Stimulated activated CD4-positive, alpha-beta T cell treated with anti-CD3 and anti-CD28 coated beads, Interleukin-2, amount 100 ng/mL, for 4 hours (primary cell): ENCODE measurements at regions not wholly inside any gene's neighbourhood (a gene's known extent, or its start where the extent isn't known, plus 50 kb on each side); places are given as distances from the start of the nearest gene placed in this dataset.

Source experiments
- DNase-seq: peaks from one replicate; pipeline ENCODE4 v3.0.0-alpha.2; 2020; ENCODE audit warnings: low read depth

DNA sequence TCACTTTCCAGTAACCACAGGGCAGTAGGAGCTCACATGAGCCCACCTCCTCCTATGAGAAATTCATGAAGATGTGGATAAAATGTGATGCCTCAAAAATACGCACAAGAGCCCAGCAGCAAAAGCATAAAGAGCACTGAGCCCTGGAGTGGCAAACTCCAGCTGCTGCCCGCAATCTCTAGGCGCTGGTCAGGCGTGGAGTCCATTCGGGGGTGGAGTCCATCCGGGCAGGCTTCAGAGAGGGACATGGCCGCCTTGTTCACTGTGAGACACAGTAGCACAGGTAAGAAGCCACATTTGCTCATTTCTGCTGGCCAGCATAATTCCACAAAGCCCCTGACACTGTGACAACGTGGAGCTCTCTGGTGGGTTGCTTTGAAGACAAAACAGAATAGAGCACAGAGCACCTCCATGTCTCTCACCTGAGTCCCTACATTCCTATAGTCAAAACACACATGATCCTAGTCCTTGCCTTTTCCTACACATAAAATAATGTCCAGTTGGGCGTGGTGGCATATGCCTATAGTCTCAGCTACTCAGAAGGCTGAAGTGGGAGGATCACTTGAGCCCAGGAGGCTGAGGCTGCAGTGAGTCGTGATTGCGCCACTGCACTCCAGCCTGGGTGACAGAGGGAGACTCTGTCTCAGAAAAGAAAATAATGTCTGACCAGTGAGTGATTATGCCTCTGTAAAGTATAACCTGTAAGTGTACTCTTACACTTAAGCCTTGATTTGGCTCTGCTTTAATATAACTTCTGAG is 365.2 kb downstream of the GADD45G start:
- no peak for DNase-seq

DNA sequence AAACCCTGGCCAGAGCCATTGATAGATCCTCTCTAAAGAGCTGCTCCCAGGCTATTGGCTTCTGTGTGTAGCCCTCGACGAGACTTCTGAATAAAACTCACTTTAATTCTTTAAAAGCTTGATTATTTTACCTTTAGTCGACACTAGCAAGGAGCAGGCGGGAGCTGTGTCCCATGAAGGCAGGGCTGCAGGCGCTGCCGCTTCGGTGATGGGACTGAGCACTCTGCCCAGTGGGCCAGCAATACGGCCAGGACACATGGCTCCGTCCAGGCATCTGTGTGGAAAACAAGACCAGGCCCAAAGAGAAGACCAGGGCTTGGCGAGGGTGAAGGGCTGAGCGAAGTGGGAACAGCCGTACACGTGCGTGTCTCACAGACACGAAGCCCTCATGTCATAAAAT is 365.9 kb downstream of the GADD45G start:
- DNase-seq, result no peak

DNA sequence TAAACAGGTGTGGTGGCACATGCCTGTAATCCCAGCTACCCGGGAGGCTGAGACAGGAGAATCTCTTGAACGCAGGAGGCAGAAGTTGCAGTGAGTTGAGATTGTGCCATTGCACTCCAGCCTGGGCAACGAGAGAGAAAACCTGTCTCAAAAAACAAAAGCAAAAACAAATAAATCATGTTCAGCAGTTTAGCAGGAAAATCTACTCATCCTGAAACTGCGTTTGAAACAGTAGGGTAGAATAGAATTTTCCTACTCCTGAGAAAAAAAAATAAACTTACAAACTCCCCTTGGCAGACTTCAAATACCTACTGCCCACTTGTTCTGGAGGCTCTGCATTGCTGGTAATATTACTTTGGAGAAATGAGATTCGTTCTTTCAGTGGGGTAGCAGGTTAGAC is 367.7 kb downstream of the GADD45G start:
- DNase-seq, result no peak

DNA sequence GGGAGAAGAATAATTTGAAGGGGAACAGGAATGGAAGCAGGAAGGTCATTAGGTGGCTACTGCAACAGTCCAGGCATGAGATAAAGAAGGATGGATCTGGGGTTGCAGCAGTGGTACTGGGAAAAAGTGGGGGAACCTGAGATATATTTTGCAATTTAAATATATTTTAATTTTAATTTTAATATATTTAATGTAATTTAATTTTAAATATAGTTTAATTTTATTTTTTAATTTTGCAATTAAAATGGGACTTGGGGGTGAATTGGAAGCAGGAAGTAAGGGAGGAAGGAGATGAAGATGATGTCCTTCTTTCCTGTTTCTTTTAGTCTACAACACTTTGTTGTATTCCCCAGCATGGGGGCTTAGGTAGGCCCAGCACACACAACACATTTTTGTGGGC is 369.8 kb downstream of the GADD45G start:
- DNase-seq, result no peak

DNA sequence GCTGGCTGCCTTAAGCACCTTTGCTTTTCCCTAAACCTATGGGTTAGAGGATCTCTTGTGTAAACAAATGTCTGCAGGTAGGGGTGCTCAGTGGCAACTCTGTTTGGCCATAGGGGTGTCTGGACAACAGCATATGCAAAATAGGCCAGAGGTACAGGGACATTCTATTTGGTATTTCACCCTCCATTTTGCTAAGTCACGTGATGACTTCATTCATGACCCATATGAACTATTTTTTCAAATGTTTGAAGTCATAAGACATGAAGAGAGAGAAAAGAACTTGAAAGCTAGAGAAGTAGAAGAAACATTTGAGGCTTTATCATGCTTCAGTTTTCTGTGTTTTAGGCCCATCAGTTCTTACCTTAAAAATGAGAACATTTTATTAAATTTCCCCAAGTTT is 370.2 kb downstream of the GADD45G start:
- no peak for DNase-seq

DNA sequence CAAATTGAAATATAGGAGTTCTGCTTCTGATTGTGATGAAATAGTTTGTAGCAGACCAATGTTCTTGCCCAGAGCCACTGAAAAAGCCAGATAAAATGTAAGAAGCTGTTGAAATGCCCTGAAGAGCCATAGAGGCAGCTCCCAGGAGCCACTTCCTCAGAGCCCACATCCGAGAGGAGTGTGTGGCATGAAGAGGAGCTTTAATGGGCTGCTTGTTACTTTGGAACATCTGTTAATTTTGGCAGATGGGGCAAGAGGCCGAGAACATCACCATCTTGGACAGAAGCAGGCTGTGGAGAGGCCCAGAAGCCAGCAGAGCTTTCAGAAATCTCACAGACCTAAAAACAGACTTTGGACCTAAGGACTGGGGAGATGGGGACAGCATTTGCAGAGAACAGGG is 370.8 kb downstream of the GADD45G start:
- DNase-seq, result no peak

DNA sequence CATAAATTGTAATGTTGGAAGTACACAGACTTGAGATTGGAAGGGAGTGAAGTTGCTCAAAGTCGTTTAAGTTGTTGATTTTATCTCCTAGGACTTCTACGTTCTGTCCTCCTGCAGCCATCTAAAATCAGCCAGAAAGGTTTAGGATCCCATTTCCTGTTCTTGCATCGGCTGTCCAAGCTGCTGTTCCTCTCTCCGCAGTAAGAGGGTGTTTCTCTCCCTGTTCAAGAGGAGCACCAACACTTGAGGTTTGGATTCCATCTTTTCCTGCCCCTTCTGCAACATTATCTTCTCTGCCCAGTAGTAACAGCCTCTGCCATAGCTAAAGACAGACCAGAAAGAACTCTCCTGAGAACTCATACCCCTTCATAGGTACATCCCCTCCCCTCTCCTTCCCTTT is 373.4 kb downstream of the GADD45G start:
- no peak for DNase-seq

DNA sequence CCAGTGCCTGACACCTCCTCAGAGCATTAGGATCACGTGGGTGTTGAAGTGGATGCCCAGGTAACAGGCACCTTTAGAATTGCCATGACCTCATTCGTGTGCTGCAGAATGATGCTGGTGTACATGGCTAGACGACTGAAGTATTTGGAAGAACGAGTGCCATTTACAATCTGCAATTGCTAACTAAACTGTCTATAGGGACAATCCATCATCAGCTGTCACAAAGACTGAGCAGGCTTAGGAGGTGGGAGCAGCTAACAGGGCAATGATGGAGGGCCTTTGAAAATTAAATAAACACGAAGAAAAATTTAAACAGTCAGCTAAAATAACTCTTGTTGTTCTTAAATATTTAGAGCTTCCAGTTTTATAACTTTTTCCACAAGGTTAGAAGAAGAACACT is 375.8 kb downstream of the GADD45G start:
- DNase-seq, result no peak

DNA sequence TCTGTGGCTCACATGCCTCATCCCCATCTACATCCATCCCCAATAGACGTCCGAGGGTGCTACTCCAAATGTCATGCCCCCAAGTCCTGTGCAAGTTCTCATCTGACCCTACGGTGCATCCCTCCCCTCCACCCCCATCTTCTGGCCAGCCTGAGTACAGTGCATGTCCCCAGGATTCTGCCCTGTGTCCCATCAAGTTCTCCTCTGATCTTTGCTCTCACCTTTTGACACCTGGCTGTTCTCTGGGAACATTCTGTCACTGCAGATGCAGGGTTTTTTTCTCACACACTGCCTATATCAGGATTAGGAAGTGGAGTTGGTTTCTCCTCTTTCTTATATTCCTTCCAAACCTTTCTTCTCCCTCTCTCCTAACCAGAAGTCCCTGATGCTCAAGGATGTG is 377.2 kb downstream of the GADD45G start:
- DNase-seq, result no peak

DNA sequence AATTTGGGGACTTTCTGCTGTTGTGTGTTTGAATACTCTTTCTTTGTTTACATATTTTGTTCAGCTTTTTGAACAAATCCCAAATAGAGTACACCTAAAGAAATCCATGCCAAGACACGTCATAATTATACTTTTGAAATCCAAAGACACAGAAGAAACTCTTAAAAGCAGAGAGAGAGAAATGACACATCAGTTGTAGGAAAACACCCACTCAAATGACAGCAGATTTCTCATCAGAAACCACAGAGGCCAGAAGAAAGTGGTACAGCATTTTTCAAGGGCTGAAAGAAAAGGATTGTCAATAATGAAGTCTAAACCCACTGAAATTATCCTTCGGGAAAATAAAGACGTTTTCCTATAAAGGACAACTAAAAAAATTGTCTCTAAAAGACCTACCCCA is 378.6 kb downstream of the GADD45G start:
- no peak for DNase-seq

DNA sequence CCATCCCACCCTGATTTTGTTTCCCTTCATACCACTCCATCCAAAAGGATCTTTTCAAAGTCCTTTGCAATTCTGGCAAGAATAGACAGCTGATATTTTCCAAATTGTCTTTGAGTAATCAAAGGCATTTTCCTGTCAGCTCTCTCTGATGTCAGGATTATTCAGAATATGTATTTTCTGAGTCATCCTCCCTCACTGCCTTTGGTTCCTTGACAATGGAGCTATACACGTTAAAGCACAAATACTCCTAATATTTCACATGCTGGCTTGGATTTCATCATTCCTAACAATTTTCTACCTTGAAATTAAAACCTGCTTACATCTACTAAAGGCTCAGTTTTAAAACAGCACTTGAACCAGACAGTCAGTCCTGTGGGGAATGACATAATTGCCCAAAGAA is 379.4 kb downstream of the GADD45G start:
- no peak for DNase-seq

DNA sequence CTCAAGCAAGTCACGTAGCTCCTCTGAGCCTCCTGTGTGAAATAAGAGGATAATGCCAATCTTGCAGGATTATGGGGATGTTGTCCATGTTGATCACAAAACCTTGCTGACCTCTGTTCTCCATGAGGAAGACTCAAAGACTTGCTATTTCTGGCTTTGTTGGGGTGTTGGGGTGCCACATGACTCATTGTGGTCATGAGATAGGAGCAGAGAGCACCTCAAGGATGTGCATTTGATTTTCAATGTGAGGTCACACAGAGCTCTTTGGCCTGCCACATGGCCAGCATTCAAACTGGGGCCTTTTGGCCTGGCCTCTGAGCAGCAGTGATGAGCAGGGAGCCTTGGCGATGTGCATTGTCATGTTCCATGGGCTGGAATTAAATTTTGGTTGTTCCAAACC is 380.3 kb downstream of the GADD45G start:
- no peak for DNase-seq

DNA sequence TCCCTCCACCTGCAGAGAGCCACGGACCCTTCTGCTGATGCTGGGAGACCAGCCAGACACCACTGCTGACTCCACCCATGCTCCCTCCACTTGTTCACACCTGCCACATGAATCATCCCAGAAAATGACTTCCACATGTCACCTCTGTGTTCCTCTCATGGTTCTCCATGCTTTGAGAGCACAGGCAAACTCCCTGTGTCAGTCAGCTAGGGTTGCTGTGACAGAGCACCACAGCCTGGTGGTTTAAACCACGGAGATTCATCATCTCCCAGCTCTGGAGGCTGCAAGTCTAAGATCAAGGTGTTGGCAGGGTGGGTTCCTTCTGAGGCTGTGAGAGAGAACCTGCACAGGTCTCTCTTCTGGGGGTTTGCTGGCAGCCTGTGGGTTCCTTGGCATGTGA is 381.4 kb downstream of the GADD45G start:
- no peak for DNase-seq

DNA sequence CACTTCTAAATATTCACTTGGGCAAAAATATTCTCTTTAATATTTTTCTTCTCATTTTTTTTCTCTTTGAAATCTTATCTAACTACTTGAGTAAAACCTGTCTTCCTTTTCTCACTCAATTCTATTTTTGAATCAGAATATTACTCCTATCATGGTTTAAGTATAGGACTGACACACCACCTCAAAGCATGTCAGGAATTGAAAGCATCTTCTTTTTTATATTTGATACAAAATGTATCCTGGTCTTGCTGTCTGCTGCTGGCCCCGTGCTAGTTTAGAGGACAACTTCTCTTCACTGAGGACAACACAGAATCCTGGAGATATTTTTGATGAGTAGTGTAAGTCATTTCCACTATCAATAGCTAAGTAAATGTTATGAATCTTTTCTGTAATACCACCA is 383.6 kb downstream of the GADD45G start:
- no peak for DNase-seq

DNA sequence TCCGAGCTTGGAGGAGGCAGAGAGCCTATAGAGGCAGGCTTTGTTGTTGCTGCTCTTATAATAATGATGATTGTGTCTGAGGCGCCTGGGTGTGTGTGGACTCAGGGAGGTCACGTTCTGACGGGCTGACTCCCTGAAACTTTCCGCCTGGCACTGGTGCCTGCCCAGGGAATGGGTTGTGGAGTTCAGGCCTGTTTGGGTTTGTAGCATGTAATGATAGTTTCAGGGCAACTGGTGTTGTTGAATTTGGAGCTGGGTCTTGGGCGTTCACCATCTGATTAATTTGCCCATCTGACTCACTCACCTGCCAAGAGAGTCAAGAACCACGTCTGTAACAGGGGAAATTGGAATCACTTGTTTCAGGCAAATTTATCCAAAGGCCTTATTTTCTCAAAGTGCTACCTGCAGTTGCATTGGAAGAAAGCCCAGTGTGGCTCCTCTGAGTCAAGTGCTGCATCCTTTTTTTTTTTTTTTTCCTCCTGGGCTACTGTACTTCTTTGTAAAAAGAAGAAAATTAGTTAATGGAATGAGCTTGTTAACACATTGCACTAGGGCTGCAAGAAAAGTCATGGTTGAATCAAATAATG is 386.5 kb downstream of the GADD45G start:
- no peak for DNase-seq

DNA sequence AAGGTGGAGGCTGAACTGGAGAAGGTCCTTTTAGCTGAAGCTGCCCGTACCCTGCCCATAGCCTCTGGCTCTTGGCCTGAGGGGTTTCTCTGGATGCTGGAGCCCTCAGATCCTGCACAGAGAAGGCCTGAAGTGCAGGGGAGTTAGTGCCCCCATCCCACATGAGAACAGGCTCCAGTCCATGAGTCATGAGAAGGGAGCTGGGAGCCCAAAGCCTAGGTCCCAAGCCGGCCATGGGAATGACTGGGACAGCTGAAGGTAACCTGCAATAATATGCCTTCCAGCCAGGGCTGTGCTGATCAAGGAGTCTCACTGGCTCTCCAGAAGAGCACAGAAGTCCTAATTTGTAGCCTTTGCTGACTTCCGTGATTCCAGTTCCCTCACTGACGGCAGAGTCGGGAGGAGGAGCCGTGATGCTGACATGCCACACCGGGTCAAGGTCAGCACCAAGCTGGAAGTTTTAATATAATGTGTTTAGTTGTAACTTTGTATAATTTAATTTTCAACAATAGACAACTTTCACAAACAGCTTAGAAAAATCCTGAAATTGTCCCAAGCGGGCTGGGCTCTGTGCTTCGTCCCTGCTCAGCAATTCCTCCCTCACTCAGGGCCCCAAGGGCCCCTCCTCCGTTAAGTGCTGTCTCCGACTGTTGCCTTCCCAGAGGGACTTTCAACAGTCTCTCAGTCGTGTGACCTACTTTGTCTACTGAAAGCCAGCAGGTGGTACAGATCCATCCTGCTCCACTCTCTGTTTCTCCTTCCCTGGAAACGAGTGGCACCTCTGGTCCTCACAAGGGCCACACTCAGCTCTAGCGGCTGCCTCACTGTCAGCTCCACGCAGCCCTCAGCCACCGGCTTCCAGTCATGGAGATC is 387.8 kb downstream of the GADD45G start:
- no peak for DNase-seq

DNA sequence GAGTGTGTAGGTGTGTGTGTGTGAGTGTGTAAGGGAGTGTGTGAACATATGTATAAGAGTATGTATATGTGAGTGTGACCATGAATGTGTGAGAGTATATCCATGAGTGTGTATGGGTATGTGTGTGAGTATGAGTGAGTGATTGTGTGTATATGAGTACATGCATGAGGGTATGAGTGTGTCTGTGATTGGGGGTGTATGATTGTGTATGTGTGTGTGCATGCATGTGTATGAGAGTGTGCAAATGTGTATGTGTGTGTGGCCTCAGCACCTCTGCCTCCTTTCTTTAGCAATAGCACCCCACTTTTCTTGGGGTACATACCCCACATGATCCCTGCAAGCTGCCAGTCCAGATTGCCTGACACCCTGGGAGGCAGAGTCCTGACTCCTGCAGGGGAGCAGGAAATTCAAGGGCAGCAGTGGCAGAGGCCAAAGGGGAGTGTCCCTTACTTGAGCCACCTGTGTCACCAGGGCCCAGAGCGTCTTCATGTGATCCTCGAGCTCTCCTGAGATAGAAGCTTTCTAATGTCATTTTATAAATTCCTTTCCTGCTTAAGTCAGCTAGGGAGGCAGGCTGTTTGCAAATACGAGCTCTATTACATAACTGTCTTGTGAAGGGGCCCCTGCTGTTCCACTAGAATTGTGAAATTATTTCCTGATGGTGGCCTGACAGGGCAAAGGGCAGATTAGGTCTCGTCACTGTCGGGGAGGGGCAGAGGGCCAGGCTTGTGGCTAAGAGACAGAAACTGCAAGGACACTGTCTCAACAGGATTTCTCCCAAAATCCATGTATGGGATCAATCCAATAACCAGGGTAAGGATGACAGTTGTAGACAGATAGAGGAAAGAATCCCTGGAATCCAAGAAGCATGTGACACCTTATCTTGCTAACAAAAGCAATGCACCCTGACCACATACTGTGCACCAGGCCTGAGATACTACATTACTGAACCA is 389.1 kb downstream of the GADD45G start:
- no peak for DNase-seq

DNA sequence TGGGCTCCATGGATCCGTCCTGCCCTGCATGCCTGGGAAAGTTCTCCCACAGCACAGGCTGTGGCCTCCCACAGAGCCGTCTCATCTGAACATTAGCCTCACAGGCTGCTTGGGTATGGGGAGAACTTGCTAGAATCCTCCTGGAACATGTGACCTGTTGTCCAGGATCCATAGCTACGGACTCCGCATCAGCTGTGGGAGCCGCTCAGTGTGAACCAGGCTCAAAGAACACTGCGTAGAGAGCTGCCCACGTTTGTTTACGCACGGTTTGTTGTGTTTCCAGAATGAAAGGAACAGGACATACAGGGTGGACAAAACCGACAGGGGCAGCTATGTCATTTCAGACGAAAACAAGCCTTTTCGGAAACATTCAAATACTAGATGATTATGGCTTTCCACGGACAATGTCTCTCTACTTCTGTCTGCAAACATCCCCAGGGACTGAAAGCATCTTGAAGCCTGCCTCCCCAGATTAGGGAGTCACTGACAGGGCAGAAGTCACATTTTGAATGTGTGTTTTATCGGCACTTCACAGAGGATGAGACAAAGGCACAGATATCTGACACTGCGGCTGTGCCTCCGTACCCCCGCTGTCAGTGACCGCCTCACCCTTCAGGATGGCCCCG is 390.3 kb downstream of the GADD45G start:
- DNase-seq, result no peak

DNA sequence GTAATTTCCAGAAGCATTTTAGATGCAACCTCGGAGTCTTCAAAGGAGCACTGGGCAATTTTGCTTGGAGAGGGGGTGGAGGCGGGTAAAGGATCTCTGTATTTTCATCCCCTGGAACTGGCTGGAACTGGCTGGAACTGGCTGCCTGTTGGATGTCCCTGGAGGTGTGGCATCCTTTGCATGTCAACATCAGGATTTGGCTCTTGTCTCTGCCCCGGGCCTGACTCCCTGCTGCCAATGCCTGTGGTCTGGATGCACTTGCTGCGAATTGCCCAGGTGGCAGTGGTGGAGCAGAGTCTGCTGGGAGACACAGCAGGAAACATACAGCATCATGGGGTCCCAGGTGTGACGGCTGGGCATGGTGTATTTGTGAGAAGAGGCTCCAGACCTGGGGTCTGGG is 391.3 kb downstream of the GADD45G start:
- no peak for DNase-seq

DNA sequence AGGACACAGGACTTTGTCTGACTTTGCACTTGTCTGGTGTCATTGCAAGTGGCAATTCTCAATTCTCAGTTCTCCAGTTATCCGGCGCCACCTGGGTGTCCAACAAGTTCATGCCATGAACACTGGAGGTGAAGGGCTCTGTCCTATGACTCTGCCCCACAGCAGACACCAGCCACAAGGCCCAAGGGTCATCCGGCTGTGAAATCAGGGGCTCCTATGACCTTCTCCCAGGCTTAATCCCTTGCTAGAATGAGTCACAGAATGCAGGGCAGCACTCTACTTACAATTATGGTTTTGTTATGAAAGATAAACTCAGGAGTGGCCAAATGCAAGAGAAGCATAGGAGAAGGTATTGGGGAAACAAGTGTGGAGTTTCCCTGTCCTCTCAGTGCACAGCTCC is 392.0 kb downstream of the GADD45G start:
- no peak for DNase-seq

DNA sequence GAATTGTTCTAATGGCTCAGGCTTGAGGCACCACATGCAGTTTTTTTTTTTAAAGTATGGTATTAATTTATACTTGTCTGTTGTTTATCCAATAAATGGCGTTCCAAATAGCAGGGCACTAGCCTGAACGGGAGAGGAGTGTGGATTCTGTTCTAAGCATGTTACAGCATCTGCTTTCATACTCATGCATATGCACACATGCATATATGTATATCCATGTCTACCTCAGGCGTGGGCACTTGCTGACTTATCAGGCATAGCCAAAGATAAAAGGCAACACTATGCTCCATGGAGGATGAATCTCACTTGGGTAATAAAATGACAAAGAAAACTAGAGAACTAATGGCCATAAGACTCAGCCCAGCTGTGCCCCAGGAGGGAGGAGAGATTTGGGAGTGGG is 393.8 kb downstream of the GADD45G start:
- DNase-seq, result no peak

DNA sequence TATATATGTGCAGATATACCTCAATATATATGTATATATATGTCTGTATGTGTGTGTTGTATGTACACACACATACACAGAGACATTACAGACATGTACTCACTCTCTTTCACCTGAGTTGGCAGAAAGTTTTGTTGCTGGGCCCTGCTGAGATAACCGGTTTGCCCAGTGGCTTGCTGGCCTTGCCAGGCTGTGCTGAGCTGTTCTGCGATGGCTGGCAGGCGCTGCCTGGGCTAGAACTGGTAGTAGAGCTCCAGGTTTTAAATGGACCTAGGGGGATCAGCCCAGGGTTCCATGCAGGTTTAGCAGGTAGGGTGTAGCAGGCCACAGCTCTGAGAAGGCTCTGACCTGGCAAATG is 394.3 kb downstream of the GADD45G start:
- no peak for DNase-seq
